ENCODE measurements at regions not wholly inside any gene's neighbourhood (a gene's known extent, or its start where the extent isn't known, plus 50 kb on each side); places are given as distances from the start of the nearest gene placed in this dataset.

DNA sequence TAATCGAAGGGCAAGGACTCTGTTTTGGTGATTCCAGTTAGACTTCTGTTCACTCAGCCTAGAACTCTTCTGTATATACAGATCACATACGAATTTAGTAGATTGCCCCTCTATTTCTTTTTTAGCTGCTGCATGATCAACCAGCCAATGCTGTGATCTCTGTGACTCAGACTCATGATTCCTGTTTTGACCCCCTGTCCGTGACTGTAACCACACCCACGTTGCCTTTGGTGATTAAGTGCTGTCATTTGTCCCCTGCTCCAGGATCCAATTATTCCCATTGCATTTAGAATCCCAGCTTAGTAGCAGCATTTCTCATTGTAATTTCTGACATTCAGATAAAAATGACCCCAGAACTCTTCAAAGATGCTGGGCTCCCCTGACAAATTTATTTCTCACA lies 545.7 kb downstream of the NPIPA7 start:
- DNase-seq = no peak
- H3K27ac ChIP-seq = no peak overlapping the region
- H3K4me3 ChIP-seq = no peak overlapping the region
- intact Hi-C loops (cut with DNase I) = no loop called here
- TF ChIP-seq, protein P1, sequence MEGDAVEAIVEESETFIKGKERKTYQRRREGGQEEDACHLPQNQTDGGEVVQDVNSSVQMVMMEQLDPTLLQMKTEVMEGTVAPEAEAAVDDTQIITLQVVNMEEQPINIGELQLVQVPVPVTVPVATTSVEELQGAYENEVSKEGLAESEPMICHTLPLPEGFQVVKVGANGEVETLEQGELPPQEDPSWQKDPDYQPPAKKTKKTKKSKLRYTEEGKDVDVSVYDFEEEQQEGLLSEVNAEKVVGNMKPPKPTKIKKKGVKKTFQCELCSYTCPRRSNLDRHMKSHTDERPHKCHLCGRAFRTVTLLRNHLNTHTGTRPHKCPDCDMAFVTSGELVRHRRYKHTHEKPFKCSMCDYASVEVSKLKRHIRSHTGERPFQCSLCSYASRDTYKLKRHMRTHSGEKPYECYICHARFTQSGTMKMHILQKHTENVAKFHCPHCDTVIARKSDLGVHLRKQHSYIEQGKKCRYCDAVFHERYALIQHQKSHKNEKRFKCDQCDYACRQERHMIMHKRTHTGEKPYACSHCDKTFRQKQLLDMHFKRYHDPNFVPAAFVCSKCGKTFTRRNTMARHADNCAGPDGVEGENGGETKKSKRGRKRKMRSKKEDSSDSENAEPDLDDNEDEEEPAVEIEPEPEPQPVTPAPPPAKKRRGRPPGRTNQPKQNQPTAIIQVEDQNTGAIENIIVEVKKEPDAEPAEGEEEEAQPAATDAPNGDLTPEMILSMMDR (IDR thresholded peaks at IDR 0.05) = no peak
- no peak for TF ChIP-seq POLR2A (IDR thresholded peaks at IDR 0.05)
- H3K36me3 ChIP-seq = no peaks in the 10 kb centered on the region
- no peaks in the 10 kb centered on the region for H3K9me3 ChIP-seq
- H3K27me3 ChIP-seq = peaks cover 0 to 10% (median 0%) of the 10 kb centered on the region in 4 donors
- 35 to 44% methylated on average over 4 of the region's 4 CpGs for WGBS, 2 donors
- no peaks in the 10 kb centered on the region for H3K4me1 ChIP-seq

DNA sequence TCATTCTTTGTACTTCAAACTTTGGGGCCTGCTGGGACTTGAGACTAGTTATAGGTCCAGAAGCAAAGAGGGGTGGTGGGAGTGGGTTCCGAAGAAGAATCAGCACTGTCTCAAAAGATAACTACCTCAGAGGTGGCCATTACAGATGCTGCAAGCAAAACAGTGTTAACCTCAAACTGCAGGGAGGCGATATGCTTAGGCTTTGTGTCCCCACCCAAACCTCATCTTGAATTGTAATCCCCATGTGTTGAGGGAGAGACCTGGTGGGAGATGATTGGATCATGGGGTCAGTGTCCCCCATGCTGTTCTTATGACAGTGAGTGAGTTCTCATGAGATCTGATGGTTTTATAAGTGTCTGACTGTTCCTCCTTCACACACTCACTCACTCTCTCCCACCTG lies 545.3 kb downstream of the XYLT1 start:
- H3K27me3 ChIP-seq = peaks cover 0 to 6% (median 0%) of the 10 kb centered on the region in 4 donors
- intact Hi-C loops (cut with DNase I) = no loop called here
- DNase-seq = no peak
- no peaks in the 10 kb centered on the region for H3K9me3 ChIP-seq
- H3K27ac ChIP-seq = no peak overlapping the region
- H3K4me1 ChIP-seq = no peaks in the 10 kb centered on the region
- TF ChIP-seq, protein P1 (IDR thresholded peaks at IDR 0.05) = no peak
- TF ChIP-seq POLR2A (IDR thresholded peaks at IDR 0.05) = no peak
- no peak overlapping the region for H3K4me3 ChIP-seq
- WGBS, 2 donors = 83 to 84% methylated on average over 2 of the region's 2 CpGs
- H3K36me3 ChIP-seq = no peaks in the 10 kb centered on the region

DNA sequence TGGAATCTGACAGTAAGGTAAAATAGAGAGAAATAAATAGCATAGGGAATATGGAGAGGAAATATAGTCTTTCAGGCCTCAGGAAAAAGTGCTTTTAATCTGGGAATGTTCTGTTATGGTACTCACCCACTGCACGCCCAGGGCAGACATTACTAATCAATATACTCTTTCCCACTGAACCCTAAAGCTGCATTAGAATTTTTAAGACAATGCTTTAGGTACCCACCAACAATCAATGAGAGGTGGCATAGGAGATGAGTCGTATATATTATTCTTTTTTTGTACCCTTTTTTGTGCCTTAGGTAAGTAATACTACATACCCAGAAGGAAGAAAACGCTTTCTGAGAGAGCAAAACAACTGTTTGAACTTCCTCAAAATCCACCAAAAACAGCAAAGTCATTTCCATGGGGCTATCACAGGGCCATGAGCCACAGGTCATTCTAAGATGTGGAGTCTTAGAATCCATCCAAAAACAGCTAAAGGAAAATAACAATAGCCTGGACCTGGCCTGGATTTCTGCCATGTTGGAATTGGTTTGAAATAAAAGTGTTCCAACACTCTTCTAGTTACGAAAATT lies 542.1 kb downstream of the XYLT1 start:
- no peak for DNase-seq
- Histone ChIP-seq H3K27ac (no peak overlapping the region), H3K4me1 (peaks cover 0 to 1% (median 0%) of the 10 kb centered on the region in 3 donors), H3K9me3 (no peaks in the 10 kb centered on the region), H3K36me3 (no peaks in the 10 kb centered on the region), H3K27me3 (no peaks in the 10 kb centered on the region), H3K4me3 (no peak overlapping the region)
- intact Hi-C loops (cut with DNase I) = no loop called here
- TF ChIP-seq, protein P1 (IDR thresholded peaks at IDR 0.05) = no peak
- TF ChIP-seq POLR2A (IDR thresholded peaks at IDR 0.05) = no peak
- WGBS, 2 donors = 60 to 77% methylated on average over 4 of the region's 4 CpGs

DNA sequence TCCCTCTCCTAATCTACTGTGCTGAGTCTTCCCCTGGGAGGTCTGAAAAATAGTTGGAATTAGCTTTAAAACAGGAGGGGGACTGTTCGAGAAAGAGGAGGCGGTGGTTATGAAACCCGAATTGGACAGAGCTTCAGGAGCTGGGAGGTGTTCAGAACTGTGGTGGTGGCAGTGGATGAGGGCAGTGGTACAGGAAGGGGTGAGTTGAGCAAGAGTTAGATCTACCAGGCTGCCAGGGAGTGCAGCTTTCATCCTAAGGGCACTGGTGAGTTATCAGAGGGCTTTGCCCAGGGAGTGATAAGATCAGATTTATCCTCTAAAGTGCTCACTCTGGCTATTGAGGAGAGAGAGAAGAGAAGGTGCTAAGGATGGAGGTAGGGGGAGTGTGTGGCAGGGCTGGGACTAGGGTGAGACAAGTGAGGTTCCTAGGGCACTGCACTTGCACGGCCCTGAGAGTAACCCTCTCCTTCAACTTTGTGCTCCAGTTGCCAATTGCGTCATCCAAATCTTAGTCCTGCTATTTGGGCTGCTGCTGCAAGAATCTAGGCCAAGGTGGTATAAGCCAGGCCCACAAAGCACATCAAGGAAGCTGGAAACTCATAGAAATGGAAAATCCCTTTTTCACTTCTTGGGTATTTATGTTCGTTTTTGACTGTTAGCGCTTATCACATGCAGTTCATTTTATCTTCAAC lies 540.3 kb downstream of the XYLT1 start:
- H3K27me3 ChIP-seq = peaks cover 0 to 8% (median 0%) of the 10 kb centered on the region in 4 donors
- no peaks in the 10 kb centered on the region for H3K9me3 ChIP-seq
- H3K4me3 ChIP-seq = no peak overlapping the region
- no peak for DNase-seq
- no peak overlapping the region for H3K27ac ChIP-seq
- 66 to 76% methylated on average over 6 to 7 of the region's 7 CpGs for WGBS, 2 donors
- peaks cover 0 to 8% (median 0%) of the 10 kb centered on the region in 3 donors for H3K4me1 ChIP-seq
- no peaks in the 10 kb centered on the region for H3K36me3 ChIP-seq
- intact Hi-C loops (cut with DNase I) = no loop called here
- no peak for TF ChIP-seq POLR2A (IDR thresholded peaks at IDR 0.05)
- TF ChIP-seq, protein P1 (IDR thresholded peaks at IDR 0.05) = no peak

DNA sequence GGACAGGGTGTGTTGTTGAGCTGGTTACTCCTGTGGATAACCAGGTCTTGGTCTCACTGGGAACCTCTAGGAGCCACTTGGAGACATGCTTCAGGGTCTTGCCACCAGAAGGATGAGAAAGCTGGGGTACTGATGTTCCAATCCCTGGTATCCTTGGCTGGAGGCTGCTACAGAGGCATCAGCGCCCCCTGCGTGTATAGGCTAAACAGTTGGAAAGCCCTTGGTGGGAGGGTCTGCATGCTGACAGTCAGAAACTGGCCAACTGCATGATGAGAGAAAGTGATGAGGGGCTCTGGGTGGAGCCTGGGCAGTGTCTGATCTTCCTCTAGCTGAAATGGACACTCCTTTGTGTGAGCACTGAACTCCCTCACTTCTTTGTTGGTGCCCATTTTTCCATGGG lies 536.9 kb downstream of the XYLT1 start:
- intact Hi-C loops (cut with DNase I) = no loop called here
- no peaks in the 10 kb centered on the region for H3K9me3 ChIP-seq
- no peak for DNase-seq
- no peaks in the 10 kb centered on the region for H3K36me3 ChIP-seq
- WGBS, 2 donors = no CpG with 5 or more reads among the region's 2 CpGs
- peaks cover 0 to 12% (median 0%) of the 10 kb centered on the region in 3 donors for H3K4me1 ChIP-seq
- TF ChIP-seq, protein P1 (IDR thresholded peaks at IDR 0.05) = no peak
- TF ChIP-seq POLR2A (IDR thresholded peaks at IDR 0.05) = no peak
- H3K27me3 ChIP-seq = peaks cover 0 to 16% (median 0%) of the 10 kb centered on the region in 4 donors
- peak overlapping the region in 1 of 4 donors; percentile 26 for H3K27ac ChIP-seq
- no peak overlapping the region for H3K4me3 ChIP-seq

Measured in esophagus squamous epithelium (tissue), 5 donors.